HCT116 (cell line): ENCODE measurements at regions not wholly inside any gene's neighbourhood (a gene's known extent, or its start where the extent isn't known, plus 50 kb on each side); places are given as distances from the start of the nearest gene placed in this dataset.

ENCODE experiments used
- ATAC-seq: fragments of 200-7000 bp; cut with Tn5 transposase; 2 replicates; pipeline ENCODE4 v1.9.1; 2020; ENCODE audit warnings: mild to moderate bottlenecking, moderate library complexity
- BruUV-seq: library from RNA; stranded (reverse); fragments of 400-500 nt; replicated peaks from 2 replicates; lab custom pipeline; 2021; lab: Mats Ljungman, UMichigan
- CTCF ChIA-PET: fragments of 300-600 bp; sonication (Branson Sonifier 250); formaldehyde crosslinking; loops from one replicate; lab custom pipeline; 2021; ENCODE audit warnings: antibody characterized with exemption; lab: Charles Lee
- POLR2A ChIA-PET: fragments of 300-600, 350-600 bp; sonication (Branson Sonifier 250); formaldehyde crosslinking; loops from one replicate; lab custom pipeline; 2021; ENCODE audit warnings: antibody characterized with exemption; lab: Charles Lee
- RAD21 ChIA-PET, 2 experiments: fragments of 300-600 bp; sonication (Branson Sonifier 250); formaldehyde crosslinking; loops; one replicate each; lab custom pipeline; 2023; ENCODE audit warnings: low total read pairs in 2 of 2; ENCODE audit not compliant: uncharacterized antibody in 2 of 2, unreplicated experiment in 2 of 2, low non-redundant PET in 1 of 2; lab: Charles Lee
- DNase-seq: peaks from one replicate; pipeline ENCODE4 v3.0.0-alpha.2; 2010; ENCODE audit warnings: low read depth, low spot score
- H2AFZ ChIP-seq: fragments of 200-600 bp; shearing (Covaris generic), sonication (generic); 2 replicates; pipeline ENCODE4 v1.6.1; 2017; ENCODE audit warnings: low read depth, mixed run types, mixed read lengths, antibody characterized with exemption, low read length; ENCODE audit not compliant: poor library complexity, severe bottlenecking
- H3K27ac ChIP-seq: 2 replicates; pipeline ENCODE4 v1.5.1; 2012; ENCODE audit warnings: low read depth, low read length
- H3K27me3 ChIP-seq: fragments of 200-600 bp; sonication (generic); 2 replicates; pipeline ENCODE4 v1.6.1; 2016; ENCODE audit warnings: mixed run types, low read length, mixed read lengths; ENCODE audit not compliant: insufficient read depth
- H3K36me3 ChIP-seq, 2 experiments: fragments of 200-500 bp in 1 of 2; fragments of 200-600 bp in 1 of 2; sonication (Bioruptor generic) in 1 of 2; sonication (generic) in 1 of 2; 2 replicates each; pipeline versions ENCODE4 v1.5.1 to v1.6.1; 2014 to 2016; ENCODE audit warnings: low read length in 2 of 2, inconsistent platforms in 1 of 2, mixed read lengths in 1 of 2, mixed run types in 1 of 2; ENCODE audit not compliant: insufficient read depth in 2 of 2, control insufficient read depth in 1 of 2
- H3K4me1 ChIP-seq, 2 experiments: fragments of 200-600 bp in 1 of 2; sonication (generic) in 1 of 2; 2 replicates each; pipeline versions ENCODE4 v1.5.1 to v1.6.1; 2012 to 2017; ENCODE audit warnings: low read length in 2 of 2, inconsistent platforms in 1 of 2, mild to moderate bottlenecking in 1 of 2, mixed read lengths in 1 of 2, mixed run types in 1 of 2, moderate library complexity in 1 of 2; ENCODE audit not compliant: insufficient read depth in 2 of 2, control insufficient read depth in 1 of 2
- H3K4me2 ChIP-seq: fragments of 200-600 bp; sonication (generic); 2 replicates; pipeline ENCODE4 v1.6.1; 2017; ENCODE audit warnings: mixed run types, low read length, mixed read lengths
- H3K4me3 ChIP-seq, 2 experiments: fragments of 200-600 bp in 1 of 2; sonication (generic) in 1 of 2; replicated peaks in 1 of 2; 2 replicates each; pipeline ENCODE4 v1.5.1; 2011 to 2016; ENCODE audit warnings: low read length in 2 of 2, control low read depth in 1 of 2, low read depth in 1 of 2, mild to moderate bottlenecking in 1 of 2, mixed read lengths in 1 of 2, mixed run types in 1 of 2
- H3K79me2 ChIP-seq: fragments of 200-600 bp; sonication (generic); 2 replicates; pipeline ENCODE4 v1.6.1; 2017; ENCODE audit warnings: mild to moderate bottlenecking, mixed run types, low read length, moderate library complexity, mixed read lengths; ENCODE audit not compliant: insufficient read depth
- H3K9ac ChIP-seq: fragments of 200-600 bp; sonication (generic); 2 replicates; pipeline ENCODE4 v1.6.1; 2016; ENCODE audit warnings: low read length, mixed read lengths
- H3K9me2 ChIP-seq: fragments of 200-600 bp; sonication (generic), shearing (Covaris generic); 2 replicates; pipeline ENCODE4 v1.6.1; 2017; ENCODE audit warnings: mixed run types, mild to moderate bottlenecking, moderate library complexity; ENCODE audit not compliant: insufficient read depth
- H3K9me3 ChIP-seq, 2 experiments: fragments of 200-500 bp in 1 of 2; fragments of 200-600 bp in 1 of 2; sonication (Bioruptor generic) in 1 of 2; sonication (generic) in 1 of 2; 2 replicates each; pipeline ENCODE4 v1.6.1; 2014 to 2017; ENCODE audit warnings: low read length in 2 of 2, mixed read lengths in 2 of 2, inconsistent platforms in 1 of 2, low read depth in 1 of 2, mild to moderate bottlenecking in 1 of 2, mixed run types in 1 of 2, moderate library complexity in 1 of 2; ENCODE audit not compliant: control insufficient read depth in 1 of 2, insufficient read depth in 1 of 2
- H4K20me1 ChIP-seq: fragments of 200-600 bp; sonication (generic), shearing (Covaris generic); 2 replicates; pipeline ENCODE4 v1.6.1; 2017; ENCODE audit warnings: mixed run types, mild to moderate bottlenecking, moderate library complexity; ENCODE audit not compliant: insufficient read depth
- EGR1 ChIP-seq: IDR thresholded peaks from 2 replicates; pipeline ENCODE4 v1.6.1; 2012; ENCODE audit warnings: low read depth
- FOSL1 ChIP-seq: IDR thresholded peaks from 2 replicates; pipeline ENCODE4 v1.6.1; 2012; ENCODE audit warnings: low read depth
- POLR2A ChIP-seq: IDR thresholded peaks from 2 replicates; pipeline ENCODE4 v1.7.0; 2011; ENCODE audit warnings: borderline replicate concordance; ENCODE audit not compliant: insufficient read depth, insufficient read length; ENCODE audit errors: extremely low read depth
- POLR2AphosphoS5 ChIP-seq: IDR thresholded peaks from 2 replicates; pipeline ENCODE4 v1.6.1; 2011; ENCODE audit warnings: mild to moderate bottlenecking, low read depth, low read length, moderate library complexity
- REST ChIP-seq: IDR thresholded peaks from 2 replicates; pipeline ENCODE4 v1.6.1; 2012; ENCODE audit warnings: low read depth
- SRF ChIP-seq: IDR thresholded peaks from 2 replicates; pipeline ENCODE4 v1.6.1; 2012; ENCODE audit warnings: low read depth
- YY1 ChIP-seq: IDR thresholded peaks from 2 replicates; pipeline ENCODE4 v1.6.1; 2011; ENCODE audit warnings: low read length, low read depth, moderate library complexity, mild to moderate bottlenecking; ENCODE audit not compliant: insufficient replicate concordance; ENCODE audit errors: extremely low read depth
- ZBTB33 ChIP-seq: IDR thresholded peaks from 2 replicates; pipeline ENCODE4 v1.6.1; 2011; ENCODE audit warnings: mild to moderate bottlenecking, low read length, moderate library complexity; ENCODE audit not compliant: insufficient replicate concordance; ENCODE audit errors: extremely low read depth
- ZFX ChIP-seq: fragments of 450-650 bp; IDR thresholded peaks from 2 replicates; pipeline ENCODE4 v1.6.1; 2017
- intact Hi-C: fragments of 100-400 bp; cut with micrococcal nuclease; formaldehyde crosslinking; loops from 2 replicates; pipeline ENCODE4 v1.10.0; 2022

DNA sequence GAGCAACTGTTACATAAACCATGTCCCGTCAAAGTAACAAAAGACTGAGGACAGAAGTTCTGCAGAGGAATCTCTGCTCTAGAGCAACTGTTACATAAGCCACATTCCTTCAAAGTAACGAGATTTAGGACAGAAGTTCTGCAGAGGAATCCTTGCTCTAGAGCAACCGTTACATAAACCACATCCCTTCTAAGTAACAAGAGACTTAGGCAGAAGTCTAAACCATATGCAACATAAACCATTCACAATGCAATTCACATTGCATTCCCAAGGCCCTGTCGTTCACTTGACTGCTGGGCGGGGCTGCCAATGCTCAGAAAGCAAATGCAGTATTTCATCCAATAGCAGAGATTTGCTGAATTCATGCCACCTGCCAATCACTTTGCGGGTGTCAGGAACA is 124.4 kb upstream of the PUDP start:
- Histone ChIP-seq H3K4me1 (no peaks in the 10 kb centered on the region), H3K9ac (no peak overlapping the region), H3K9me3 (no peaks in the 10 kb centered on the region), H3K27ac (no peak overlapping the region)
- TF ChIP-seq FOSL1: no peak
- no peak for TF ChIP-seq ZBTB33
- TF ChIP-seq REST: no peak
- no peak for TF ChIP-seq ZFX
- no peak for TF ChIP-seq EGR1
- TF ChIP-seq POLR2A: no peak
- TF ChIP-seq SRF: no peak
- TF ChIP-seq POLR2AphosphoS5: no peak
- TF ChIP-seq YY1: no peak
- TF ChIP-seq, all 23 proteins: peak for 0
- Histone ChIP-seq H3K36me3 (no peaks in the 10 kb centered on the region), H4K20me1 (no peaks in the 10 kb centered on the region), H3K4me3 (no peak overlapping the region), H2AFZ (no peak overlapping the region), H3K79me2 (no peaks in the 10 kb centered on the region), H3K4me2 (no peak overlapping the region), H3K27me3 (no peaks in the 10 kb centered on the region), H3K9me2 (no peaks in the 10 kb centered on the region)
- BruUV-seq: no TSS peak
- RAD21 ChIA-PET: no interaction called here
- POLR2A ChIA-PET: no interaction called here
- DNase-seq (no peak), ATAC-seq (no peak)
- intact Hi-C loops: no loop called here
- CTCF ChIA-PET: no interaction called here
